IPS-18a (cell line): ENCODE measurements at regions not wholly inside any gene's neighbourhood (a gene's known extent, or its start where the extent isn't known, plus 50 kb on each side); places are given as distances from the start of the nearest gene placed in this dataset.

Source experiments
- H3K27ac ChIP-seq: one replicate; pipeline ENCODE4 v1.5.1; 2013; ENCODE audit warnings: low read length
- H3K27me3 ChIP-seq: one replicate; pipeline ENCODE4 v1.6.1; 2013; ENCODE audit warnings: mild to moderate bottlenecking, low read length; ENCODE audit not compliant: control insufficient read depth, insufficient read depth
- H3K36me3 ChIP-seq: one replicate; pipeline ENCODE4 v1.6.1; 2013; ENCODE audit warnings: low read depth, low read length; ENCODE audit not compliant: control insufficient read depth
- H3K4me1 ChIP-seq: one replicate; pipeline ENCODE4 v1.6.1; 2013; ENCODE audit warnings: low read depth, low read length; ENCODE audit not compliant: control insufficient read depth
- H3K4me3 ChIP-seq: one replicate; pipeline ENCODE4 v1.5.1; 2013; ENCODE audit warnings: low read length
- H3K9ac ChIP-seq: one replicate; pipeline ENCODE4 v1.6.1; 2013; ENCODE audit warnings: mild to moderate bottlenecking, low read length, moderate library complexity
- H3K9me3 ChIP-seq: one replicate; pipeline ENCODE4 v1.6.1; 2013; ENCODE audit warnings: low read depth, low read length; ENCODE audit not compliant: control insufficient read depth

DNA sequence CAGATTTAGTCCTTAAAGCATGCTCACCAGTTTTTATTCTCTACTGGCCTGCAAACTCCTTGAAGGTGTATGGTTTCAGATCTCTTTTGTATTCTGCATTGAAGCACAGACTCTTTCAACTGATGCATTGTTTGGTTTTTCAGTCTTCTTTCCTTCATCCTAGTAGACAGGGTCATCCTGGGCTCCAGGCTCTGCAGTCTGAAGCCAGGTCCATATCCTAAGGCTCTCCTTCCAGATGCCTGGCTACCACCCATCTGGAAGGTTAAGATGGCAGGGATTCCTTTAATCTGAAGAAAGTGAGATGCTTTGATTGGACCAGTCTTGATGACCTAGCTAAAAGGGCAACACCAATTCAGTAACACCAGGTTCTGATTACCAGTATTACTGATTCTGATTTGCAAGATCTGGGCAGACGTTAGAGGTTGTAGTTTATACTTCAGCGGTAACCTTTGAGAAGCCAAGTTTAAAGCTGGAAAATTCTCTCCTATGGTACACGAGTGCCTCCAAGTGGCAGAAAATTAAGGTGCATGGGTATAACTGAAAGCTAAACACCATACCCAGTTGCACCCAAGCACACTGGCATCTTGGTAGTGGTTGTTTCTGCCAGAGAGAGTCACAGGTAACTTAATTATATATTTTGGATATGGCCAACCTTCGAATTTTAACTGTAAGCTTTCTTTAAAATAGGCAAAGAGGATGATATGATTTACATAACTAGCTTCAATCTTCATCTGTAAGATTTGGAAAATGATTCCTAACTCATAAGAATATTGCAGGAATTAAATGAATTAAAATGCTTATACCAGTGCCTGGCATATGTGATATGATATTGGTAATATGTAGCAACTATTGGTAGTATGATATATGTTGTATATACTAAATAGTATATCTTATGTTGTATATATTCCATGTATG lies 1651.9 kb upstream of the MIR17HG start:
- no peak overlapping the region for H3K27ac ChIP-seq
- no peaks in the 10 kb centered on the region for H3K36me3 ChIP-seq
- no peaks in the 10 kb centered on the region for H3K27me3 ChIP-seq
- H3K9ac ChIP-seq, result no peak overlapping the region
- no peak overlapping the region for H3K4me3 ChIP-seq
- H3K4me1 ChIP-seq, result no peaks in the 10 kb centered on the region
- H3K9me3 ChIP-seq, result no peaks in the 10 kb centered on the region

DNA sequence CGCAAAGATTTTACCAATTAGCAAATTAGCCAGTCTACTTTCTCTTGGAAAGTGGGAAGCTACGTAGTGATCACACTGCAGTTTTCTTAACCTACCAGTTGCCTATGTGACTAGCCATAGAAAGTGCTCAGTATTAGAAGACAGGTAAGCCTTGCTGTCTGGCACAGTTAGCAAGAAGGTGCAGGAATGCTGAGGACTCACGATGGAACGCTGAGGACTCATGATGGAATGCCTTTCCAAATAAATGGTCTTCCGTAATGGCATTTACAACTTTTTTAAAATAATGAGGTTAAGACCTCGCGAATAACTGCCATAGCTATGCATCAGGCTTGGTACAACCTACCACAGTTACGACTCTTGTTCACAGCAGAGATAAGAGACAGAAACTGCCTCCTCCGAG lies 1645.6 kb upstream of the MIR17HG start:
- H3K9me3 ChIP-seq, result no peaks in the 10 kb centered on the region
- H3K36me3 ChIP-seq, result no peaks in the 10 kb centered on the region
- H3K4me3 ChIP-seq, result no peak overlapping the region
- no peak overlapping the region for H3K27ac ChIP-seq
- H3K27me3 ChIP-seq, result no peaks in the 10 kb centered on the region
- no peaks in the 10 kb centered on the region for H3K4me1 ChIP-seq
- H3K9ac ChIP-seq, result no peak overlapping the region

DNA sequence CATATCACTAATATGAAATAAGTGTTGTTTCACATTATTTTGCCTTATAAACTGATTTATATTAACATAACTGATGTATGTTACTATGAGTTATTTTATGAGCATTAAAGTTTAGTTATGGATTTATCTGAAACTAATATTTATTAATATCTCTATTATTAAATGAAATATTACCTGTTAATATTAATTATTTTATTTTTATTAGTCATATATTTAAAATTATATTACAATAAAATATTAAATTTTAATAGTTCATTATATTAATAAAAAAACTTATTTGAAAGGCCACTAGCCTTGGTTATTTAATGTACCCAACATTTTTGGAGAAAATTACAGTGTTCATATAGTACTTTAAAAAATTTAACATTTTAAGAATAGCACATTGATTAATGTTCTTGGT lies 1643.4 kb upstream of the MIR17HG start:
- H3K9ac ChIP-seq, result no peak overlapping the region
- H3K27me3 ChIP-seq, result no peaks in the 10 kb centered on the region
- no peaks in the 10 kb centered on the region for H3K4me1 ChIP-seq
- no peaks in the 10 kb centered on the region for H3K36me3 ChIP-seq
- no peak overlapping the region for H3K27ac ChIP-seq
- no peaks in the 10 kb centered on the region for H3K9me3 ChIP-seq
- H3K4me3 ChIP-seq, result no peak overlapping the region

DNA sequence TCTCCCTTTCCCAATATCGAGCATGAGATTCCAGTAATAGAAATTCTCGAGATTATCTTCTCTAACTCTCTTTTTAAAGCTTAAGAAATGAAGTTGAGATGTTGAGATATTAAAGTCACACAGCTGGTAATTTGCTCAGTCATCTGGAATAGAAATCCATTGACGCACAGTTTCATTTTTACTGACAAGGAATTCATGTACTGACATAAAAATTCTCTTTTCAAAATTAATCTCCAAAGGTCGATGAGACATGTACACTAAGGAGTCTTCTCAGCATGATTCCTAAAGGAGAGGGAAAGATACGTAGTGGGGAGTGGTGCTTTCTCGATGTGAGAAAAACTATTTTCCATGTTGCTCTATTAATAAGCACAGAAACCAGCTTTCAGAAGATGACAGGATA lies 1639.5 kb upstream of the MIR17HG start:
- Histone ChIP-seq H3K9me3 (no peaks in the 10 kb centered on the region), H3K27me3 (no peaks in the 10 kb centered on the region), H3K4me3 (no peak overlapping the region), H3K27ac (no peak overlapping the region), H3K9ac (no peak overlapping the region), H3K36me3 (no peaks in the 10 kb centered on the region), H3K4me1 (no peaks in the 10 kb centered on the region)

DNA sequence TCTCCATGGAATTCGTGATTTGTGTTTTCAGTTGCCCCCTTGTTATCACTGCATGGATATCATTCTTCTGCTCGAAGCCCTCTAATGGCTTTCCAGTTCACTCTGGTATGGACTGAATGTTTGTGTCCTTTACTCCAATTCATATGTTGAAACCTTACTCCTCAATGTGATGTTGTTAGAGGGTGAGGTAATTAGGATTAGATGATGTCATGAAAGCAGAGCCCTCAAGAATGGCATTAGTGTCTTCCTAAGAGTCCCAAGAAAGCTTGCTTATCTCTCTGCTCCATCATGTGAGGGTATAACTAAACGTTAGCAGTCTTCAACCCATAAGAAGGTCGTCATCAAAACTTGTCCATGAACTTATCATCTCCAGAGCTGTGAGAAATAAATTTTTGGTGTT lies 1626.3 kb upstream of the MIR17HG start:
- no peak overlapping the region for H3K9ac ChIP-seq

DNA sequence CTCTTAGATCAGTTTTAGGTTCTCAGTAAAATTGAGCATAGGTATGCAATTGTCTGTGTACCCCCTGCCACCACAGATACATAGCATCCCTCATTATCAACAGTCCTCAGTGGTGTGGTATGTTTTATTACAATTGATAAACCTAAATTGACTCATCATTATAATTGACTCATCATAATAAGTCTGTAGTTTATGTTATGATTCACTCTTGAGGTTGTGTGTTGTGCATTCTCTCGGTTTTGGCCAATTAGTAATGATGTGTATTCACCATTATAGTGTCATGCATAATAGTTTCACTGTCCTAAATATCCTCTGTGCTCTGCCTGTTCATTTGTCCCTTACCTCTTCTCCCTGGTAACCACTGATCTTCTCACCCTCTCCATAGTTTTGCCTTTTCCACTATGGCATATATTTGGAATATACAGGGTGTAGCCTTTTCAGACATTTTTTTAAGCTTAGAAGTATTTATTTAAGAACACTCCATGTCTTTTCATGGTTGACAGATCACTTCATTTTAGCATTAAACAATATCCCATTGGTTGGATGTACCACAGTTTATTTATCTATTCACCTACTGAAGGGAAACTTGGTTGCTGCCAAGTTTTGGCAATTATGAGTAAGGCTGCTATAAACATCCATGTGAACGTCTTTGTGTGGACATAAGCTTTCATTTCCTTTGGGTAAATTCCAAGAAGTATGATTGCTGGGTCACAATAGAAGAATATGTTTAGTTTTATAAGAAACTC lies 1620.6 kb upstream of the MIR17HG start:
- H3K4me1 ChIP-seq, result no peaks in the 10 kb centered on the region
- no peaks in the 10 kb centered on the region for H3K27me3 ChIP-seq
- H3K9ac ChIP-seq, result no peak overlapping the region
- H3K36me3 ChIP-seq, result no peaks in the 10 kb centered on the region
- H3K4me3 ChIP-seq, result no peak overlapping the region
- H3K9me3 ChIP-seq, result no peaks in the 10 kb centered on the region
- H3K27ac ChIP-seq, result no peak overlapping the region

More for the DNA sequence above, 1626.3 kb upstream of the MIR17HG start:
- H3K36me3 ChIP-seq, result no peaks in the 10 kb centered on the region
- no peaks in the 10 kb centered on the region for H3K4me1 ChIP-seq
- no peaks in the 10 kb centered on the region for H3K9me3 ChIP-seq
- no peak overlapping the region for H3K27ac ChIP-seq
- H3K27me3 ChIP-seq, result no peaks in the 10 kb centered on the region
- H3K4me3 ChIP-seq, result no peak overlapping the region

DNA sequence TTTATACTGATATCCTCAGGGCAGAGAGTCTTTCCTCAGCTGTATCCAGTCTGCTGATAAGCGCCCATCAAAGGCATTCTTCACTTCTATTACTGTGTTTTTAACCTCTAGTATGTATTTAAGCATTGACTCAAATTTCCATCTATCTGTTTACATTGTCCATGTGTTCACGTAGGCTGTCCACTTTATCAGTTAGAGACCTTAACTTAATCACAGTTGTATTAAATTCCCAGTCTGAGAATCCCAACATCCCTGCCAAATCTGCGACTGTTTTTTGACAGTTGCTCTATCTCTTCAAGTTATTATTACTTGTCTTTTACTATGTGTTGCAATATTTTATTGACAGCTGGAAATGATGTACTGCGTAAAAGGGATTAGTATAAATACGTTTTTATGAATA lies 1613.7 kb upstream of the MIR17HG start:
- no peak overlapping the region for H3K9ac ChIP-seq
- no peak overlapping the region for H3K27ac ChIP-seq
- H3K4me1 ChIP-seq, result no peaks in the 10 kb centered on the region
- no peak overlapping the region for H3K4me3 ChIP-seq
- no peaks in the 10 kb centered on the region for H3K27me3 ChIP-seq
- H3K9me3 ChIP-seq, result no peaks in the 10 kb centered on the region
- no peaks in the 10 kb centered on the region for H3K36me3 ChIP-seq

DNA sequence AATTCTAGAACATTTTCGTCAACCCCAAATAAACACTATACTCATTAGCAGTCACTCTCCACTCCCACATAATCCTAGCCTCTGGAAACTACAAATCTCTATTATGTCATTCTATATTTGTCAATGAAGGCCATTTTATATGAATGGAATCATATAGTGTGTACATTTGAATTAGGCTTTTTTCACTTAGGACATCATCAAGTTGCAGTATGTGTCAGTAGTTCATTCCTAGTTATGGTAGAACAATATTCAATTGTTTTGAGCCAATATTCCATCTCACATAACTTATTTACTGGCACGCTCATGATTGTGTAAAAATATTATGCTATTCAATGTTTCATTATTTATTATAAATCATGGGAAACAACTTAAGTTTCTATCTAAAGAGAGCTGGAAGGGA lies 1610.4 kb upstream of the MIR17HG start:
- Histone ChIP-seq H3K4me1 (no peaks in the 10 kb centered on the region), H3K9me3 (no peaks in the 10 kb centered on the region), H3K36me3 (no peaks in the 10 kb centered on the region), H3K9ac (no peak overlapping the region), H3K27ac (no peak overlapping the region), H3K4me3 (no peak overlapping the region), H3K27me3 (no peaks in the 10 kb centered on the region)

DNA sequence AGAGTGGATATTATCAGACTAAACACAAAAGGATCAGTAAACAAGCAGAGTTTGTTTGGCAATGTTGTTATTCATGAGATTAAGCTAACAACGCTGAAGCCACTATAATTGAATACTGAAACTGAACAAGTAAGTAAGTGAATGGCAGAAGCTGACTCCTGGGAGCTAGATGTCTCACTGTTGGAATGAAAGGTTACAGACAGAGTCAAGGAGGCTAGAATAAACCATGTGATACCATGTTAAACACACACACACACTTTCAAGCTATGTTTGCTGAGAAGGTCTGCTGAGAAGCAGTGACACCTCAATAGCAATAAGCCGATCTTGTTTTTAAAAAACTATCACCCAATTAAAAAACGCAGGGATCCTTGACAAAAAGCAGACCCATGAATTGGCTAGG lies 1609.4 kb upstream of the MIR17HG start:
- Histone ChIP-seq H3K4me1 (no peaks in the 10 kb centered on the region), H3K36me3 (no peaks in the 10 kb centered on the region), H3K9me3 (no peaks in the 10 kb centered on the region), H3K27ac (no peak overlapping the region), H3K27me3 (no peaks in the 10 kb centered on the region), H3K4me3 (no peak overlapping the region), H3K9ac (no peak overlapping the region)

DNA sequence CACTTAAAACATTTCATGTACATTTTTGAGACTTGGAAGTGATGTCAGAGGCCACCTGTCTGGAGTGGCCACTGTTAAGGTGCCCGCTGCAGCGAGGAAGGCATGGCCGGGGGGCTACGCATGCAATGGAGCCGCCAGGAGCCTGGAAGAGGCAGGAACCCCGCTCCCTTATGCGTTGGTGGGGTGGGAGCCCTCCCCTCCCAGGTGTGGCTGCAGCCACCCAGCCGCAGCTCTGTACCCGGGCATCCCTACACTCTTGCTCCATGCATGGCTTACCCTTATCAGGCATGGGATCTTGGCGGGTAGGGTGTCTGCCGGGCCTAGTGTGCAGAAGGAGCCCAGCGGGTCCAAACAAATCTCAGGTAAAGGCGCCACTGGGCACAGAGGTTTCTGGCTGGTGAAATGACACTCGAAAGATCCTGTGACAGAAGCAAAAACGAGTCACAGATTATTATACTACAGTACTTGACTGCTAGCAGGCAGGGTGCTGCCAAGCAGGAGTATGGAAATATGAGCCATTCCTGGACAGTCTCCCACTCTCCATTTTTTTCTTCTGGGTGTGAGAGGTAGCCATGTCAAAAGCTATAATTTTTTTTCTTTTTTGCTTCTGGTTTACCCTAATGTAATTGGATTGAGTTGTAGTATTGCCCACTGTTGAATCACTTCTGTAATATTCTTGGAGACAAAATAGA lies 1606.3 kb upstream of the MIR17HG start:
- Histone ChIP-seq H3K4me1 (no peaks in the 10 kb centered on the region), H3K27me3 (no peaks in the 10 kb centered on the region), H3K36me3 (no peaks in the 10 kb centered on the region), H3K27ac (no peak overlapping the region), H3K4me3 (no peak overlapping the region), H3K9me3 (no peaks in the 10 kb centered on the region), H3K9ac (no peak overlapping the region)

DNA sequence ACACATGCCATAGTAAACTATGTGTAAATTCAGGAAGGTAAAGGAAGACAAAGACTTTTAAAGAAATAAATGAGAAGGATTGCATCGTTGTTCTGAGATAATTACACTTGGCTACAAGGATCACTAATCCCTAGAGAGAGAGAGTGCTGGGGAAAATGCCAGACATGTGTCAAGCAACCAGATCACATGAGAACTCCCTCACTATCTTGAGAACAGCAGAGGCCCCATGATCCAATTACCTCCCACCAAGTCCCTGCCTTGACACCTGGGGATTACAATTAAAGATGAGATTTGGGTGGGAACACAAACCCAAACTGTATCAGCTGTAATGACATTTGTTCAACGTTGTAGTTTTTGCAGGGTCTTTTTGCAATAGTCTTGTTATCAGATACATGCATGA lies 1600.9 kb upstream of the MIR17HG start:
- no peaks in the 10 kb centered on the region for H3K4me1 ChIP-seq
- no peak overlapping the region for H3K9ac ChIP-seq
- no peak overlapping the region for H3K4me3 ChIP-seq
- H3K9me3 ChIP-seq, result no peaks in the 10 kb centered on the region
- H3K27me3 ChIP-seq, result no peaks in the 10 kb centered on the region
- no peaks in the 10 kb centered on the region for H3K36me3 ChIP-seq
- no peak overlapping the region for H3K27ac ChIP-seq
